Right kidney (tissue), 1 donor: ENCODE measurements at regions not wholly inside any gene's neighbourhood (a gene's known extent, or its start where the extent isn't known, plus 50 kb on each side); places are given as distances from the start of the nearest gene placed in this dataset.

Source experiments
- DNase-seq: peaks from one replicate; pipeline ENCODE4 v3.0.0-alpha.2; 2016

DNA sequence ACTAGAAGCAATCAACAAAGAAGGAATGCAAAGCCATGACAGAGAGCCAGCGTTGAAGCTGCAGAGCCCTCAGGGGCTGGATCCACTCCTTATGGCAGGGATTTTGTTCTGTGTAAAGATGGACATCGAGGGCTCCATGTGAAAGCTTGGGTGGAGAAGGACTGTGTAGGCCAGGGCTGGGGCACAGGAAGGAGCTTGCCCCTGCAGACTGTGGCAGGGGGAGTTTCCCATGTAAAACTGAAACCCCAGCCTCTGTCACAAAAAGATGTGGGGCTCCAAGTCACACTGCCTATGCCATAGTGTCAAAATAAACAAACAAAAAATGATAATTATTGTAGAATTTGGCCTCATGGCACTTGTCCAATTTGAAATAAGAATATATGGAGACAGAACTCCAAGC, 408.7 kb upstream of the HS6ST1 start:
- DNase-seq, result no peak

DNA sequence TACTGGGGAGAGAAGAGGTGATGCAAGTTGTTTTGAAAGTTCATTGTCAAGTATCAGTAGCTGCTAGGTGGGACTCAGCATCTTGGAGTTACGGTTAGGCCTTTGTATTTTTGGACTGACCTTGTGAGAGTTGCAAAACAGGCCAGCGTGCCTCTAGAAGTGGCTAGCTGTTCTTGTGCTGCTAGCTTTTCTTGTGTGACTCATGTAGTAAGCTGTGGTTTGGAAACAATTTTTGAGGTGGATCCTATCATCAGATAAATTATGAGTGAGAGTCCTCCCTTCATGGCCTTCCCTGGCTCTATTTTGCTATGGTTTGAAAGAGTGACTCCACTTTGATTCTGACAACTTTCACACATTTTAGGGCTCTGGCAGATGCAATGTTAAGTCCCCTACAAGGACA, 409.2 kb upstream of the HS6ST1 start:
- DNase-seq, result no peak

DNA sequence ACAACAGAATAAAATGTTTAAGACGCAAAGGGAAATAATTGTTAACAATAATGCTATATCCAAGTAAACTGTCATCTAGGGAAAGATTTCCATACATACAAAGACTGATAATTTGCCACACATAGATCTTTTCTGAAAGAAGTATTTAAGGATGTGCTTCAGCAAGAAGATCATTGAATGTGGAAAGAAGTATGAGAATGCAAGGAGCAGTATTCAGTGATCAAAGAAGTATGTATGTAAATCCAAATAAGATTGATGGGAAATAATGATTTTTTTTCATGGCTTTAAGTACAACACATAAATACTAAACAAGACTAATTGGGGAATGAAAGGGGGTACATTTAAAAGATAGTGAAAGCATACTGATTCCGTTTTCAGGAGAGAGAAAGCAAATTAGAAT, 410.4 kb upstream of the HS6ST1 start:
- DNase-seq, result no peak

DNA sequence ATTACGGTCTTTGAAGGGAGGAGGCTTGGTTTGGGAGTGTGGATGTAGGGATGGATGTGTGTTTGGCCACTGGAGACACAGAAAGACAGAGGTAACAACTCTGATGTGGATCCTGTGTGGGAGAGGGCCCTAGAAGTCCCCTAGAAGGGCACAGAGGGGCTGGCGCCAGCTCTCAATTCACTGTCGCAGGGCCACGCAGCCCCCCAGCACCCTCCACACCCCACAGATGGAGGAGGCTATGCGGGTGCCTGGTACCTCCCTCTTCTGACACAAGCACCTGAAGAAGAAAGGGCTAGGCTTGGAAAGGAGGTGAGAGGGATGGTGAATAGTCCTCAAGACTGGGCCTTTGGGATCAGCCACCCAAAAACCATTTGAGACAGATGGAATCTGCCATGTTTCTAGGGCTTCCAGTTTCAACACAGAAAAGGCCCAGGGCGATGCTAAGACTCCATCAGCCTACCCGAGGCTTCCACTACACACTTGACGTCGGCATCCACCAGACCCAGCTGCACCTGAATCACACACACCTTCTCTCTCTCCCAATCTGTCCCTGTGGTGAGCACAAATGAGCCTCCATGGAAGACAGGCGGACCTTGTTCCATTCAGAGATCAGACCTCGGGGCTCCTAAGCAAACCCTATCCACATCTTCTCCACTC, 413.5 kb upstream of the HS6ST1 start:
- DNase-seq, result no peak

DNA sequence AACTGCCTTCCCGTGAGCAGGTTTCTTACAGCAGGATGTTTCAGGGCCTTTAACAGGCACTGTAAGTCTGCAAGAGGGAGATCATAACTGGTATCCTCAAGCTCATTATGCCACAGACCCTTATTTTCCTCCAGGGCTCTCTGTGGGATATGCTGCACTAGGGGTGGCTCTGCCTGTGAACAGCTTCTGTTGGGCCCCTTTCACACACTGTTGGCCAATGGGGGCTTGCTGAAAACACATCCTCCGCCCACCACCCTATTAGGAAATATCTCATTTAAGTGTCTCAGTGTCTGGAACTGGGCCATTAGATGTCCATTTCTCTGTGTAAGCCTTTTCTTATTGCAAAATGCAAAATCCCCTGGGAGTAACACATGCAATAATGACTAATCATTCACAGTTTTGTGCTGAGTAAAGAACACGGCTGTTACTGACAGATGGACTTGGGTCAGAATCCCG, 414.3 kb upstream of the HS6ST1 start:
- DNase-seq, result no peak

DNA sequence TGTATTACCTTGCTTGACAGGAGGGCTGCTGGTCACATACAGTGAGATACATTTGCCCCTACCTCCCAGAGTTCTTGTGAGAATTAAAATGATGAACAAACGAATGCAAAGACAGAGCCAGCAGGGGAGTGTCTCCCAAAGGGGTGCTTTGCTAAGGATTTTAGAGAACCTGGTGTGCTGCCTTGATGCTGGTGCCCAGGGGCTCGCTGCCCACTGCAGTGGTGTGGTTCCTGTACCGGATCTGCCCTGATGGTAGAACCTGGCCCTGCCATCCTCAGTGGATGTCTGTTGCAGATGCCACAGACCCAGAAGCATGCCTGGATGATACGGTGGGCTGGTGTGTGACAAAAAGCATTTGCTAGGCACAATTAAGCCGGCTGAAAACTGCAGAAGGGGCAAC, 414.8 kb upstream of the HS6ST1 start:
- DNase-seq, result no peak

DNA sequence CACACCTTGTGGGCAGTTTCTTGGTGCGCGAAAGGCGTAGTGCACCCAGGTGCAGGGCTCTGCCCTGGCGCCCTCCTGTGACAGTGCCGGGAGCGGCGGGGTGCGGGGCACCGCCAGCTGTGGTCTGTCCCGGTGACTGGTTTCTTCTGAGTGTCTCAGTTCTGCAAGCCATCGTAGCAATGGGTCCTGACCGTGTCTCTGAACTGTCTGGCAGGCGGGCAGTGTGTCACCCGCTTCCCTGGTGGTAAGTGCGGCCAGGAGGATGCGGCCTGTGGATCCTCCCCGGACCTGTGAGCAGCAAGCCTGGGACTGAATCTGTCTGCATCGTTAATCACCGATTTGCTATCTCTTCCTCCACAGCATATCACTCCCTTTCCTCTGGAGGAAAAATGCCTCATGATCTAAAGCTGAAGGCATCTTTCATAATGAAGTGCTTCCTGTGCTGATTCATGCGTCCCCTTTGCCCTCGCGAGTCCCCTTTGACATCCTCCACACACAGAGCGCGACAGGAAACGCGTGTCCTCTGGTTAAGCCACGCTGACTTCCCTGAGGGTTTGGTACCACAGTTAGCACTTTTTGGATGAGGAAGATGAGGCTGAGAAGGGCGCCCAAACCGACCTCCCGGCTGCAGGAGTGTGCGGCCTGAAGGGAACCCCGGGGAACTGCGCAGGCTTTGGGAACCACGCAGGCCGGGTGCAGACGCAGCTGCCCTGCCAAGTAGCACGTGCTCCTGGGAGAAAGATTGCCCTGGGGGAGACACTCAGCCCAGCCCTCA, 416.0 kb upstream of the HS6ST1 start:
- no peak for DNase-seq

DNA sequence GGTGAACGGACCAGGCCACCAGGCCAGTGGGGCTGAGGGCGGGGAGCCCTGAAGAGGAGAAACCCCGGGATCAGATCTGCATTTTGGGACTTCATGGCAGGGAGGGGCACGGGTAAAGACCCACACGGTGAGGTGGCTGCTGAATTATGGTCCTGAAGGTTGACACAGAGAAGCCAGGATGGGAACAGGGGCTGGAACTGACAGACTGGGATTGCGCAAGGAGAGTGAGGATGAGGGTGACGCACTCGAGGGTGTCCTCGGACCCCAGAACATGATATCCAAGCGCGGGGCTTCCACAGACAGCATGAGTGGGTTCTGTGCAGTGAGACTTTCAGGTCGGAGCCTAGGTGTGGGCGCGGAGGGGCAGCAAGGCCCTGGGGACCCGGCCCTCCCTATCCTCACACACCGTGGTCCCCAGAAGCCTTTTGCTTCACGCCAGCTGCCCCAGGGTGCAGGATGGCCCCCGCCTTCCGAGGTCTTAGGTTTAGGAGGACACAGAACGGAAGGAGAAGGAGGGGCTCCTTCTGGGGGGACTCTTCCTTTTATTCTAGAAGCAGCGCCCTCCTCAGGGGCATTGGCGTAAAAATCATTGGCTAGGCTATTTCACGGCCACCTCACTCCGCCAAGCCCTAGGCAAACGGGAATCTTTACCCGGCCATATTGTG, 416.8 kb upstream of the HS6ST1 start:
- no peak for DNase-seq

DNA sequence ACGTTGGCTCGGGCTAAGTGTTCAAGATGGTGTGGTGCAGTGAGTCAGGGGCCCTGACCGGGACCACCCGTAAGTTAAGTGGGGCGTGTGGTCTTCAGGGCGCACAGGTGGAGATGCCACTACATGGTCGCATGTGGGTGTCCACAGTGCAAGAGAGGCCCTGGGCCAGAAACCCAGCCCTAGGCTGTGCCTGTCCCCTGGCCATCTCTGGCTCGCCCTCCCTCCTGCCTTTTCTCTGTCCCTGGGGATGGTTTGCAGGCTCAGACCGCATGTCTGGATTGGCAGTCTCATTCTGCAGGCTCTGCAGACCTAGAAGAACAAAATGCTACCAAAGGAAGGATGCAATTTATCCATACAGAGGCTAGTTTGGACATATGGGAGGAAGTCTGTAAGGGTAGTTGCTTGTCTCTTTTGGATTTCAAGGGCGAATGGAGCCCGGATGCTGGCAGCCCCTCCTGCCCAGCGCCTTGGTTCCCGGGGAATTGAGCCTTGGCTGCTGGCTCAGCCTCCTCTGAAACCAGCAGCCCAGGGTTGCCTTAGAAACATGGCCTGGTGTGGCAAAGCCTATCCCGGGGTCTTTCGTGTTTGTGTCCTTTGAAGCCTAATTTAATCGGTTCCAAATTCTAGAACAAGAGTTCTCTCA, 417.5 kb upstream of the HS6ST1 start:
- no peak for DNase-seq

DNA sequence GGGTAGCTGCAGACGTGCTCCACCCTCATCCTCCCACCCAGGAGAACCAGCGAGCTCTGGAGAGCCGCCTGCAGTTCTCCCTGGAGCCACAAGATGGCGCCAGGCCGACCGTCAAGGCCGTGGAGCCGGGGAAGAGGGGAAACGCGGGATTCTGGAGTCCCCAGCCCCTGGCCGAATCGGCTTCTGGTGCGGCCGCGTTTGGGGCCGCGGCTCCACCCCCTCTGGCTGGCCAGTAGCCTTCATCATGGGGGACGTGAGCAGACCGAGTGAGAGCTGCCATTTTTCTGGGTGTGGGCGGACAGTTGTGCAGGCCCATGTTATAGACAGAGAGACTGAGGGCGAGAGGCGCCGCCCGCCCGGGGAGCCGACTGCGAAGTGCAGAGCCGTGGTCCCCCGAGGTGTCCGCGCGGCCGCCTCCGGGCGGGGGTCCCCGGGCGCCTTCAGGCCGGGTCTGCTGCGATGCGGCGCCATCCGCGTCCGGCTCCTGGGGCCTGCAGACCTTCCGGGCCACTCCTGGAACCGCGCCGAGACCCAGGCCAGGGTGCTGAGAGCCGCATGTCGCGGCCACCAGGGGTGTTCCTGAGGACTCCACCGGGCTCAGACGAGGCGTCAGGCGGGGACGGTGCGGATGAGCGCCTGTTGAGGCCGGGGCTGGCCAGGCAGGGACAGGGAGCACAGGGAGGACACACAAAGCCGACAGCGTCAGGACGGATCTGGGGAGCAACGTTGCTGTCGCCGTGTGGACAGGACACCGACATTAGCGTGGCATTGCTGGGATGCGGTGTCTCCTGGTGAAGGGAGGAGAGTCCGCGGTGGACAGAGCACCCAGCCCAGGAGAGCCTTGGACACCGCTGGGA, 418.2 kb upstream of the HS6ST1 start:
- DNase-seq, result peak; percentile 85

DNA sequence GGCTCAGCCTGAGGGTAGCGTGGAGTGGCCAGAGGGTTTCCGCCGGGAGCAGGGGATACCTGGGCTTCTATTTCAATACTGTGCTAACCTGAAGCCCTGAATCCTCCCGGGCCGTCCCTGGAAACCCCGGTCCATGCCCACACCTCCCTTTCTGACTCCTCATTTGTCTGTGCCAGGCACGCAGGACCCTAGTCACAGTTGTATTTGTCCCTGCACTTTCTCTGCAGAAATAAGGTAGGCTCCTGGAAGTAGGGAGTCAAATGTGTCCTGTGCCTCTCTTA, 418.8 kb upstream of the HS6ST1 start:
- DNase-seq, result no peak

DNA sequence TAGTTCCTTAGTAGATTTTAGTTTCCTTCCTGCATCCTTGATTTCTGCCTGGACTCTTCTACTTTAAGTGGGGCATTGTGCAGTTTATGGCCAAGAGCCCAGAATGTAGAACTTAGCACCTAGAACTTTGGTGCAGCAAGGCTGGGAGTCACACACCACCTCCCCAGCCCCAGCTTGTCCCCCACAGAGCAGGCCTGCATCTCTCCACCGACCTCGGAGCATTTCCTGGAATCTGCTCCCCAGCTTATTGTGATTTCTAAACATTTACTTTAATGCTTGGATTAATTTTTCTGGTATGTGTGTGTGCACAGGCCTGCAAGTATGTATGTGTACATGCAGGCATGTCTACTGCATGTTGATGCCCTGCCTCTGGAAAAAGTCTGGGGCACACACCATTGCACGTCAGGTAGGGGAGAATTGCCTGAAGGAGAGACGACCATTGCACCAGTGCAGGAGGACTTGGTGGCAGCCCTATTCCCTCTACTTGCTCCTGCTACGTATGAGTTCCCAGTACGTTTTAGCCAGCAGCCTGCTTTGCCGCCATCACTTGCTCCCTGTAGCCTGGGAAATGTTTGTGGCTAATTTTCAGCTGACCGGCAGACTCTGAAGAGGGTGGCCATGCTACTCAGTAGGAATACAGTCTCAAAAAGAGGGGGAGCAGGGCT, 419.9 kb upstream of the HS6ST1 start:
- DNase-seq, result no peak

DNA sequence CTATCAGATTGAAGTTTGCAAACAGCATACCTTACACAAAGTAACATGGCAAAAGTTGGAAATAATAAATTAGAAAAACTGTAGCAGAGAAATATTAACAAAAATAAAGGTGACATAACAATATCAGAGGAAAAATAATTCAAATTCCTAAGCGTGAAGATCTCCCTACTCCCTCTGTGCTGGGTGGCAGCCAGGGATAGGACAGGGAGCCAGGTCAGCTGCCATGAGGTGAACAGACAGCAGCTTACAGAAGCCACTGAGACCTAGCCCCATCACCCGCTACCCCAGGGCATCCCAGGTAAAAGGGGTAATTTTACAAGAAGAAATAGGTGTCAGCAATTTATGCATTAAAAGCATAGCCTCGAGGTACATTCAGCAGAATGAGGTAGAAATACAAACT, 423.8 kb upstream of the HS6ST1 start:
- no peak for DNase-seq

DNA sequence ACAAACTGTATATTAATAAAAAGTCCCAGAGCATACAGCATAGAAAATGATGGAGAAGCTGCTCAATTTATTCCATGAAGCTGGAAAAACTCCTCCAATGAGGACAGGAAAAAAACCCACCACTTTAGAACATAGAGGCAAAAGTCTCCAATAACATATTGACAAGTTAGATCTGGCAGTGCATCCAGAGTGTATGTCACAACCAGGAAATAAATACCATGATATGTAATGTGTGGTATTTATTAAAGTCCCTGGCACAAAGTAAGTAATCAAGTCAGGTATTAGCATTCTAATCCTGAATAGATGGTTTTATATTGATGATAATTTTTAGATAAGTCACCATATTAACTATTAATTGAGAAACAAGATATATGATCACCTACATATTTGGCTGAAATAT, 427.3 kb upstream of the HS6ST1 start:
- DNase-seq, result no peak

DNA sequence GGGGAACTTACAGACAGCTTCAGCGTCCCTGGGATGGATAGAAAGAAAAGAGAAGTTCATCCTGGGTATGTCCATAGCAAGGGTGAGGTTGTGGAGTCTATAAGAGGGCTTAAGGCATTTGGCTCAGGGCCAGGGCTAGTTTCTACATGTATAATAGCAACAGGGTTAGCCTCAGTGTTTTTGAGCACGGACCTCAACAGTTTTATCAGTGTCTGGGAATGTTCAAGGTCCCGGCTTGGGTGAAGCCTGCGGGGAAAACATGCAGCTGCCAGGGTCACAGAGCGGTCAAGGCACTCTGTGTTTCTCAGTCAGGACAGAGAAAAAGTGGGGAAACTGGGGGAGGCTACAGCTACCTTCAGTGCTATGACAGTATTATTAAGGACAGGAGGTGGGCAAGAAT, 427.7 kb upstream of the HS6ST1 start:
- no peak for DNase-seq

DNA sequence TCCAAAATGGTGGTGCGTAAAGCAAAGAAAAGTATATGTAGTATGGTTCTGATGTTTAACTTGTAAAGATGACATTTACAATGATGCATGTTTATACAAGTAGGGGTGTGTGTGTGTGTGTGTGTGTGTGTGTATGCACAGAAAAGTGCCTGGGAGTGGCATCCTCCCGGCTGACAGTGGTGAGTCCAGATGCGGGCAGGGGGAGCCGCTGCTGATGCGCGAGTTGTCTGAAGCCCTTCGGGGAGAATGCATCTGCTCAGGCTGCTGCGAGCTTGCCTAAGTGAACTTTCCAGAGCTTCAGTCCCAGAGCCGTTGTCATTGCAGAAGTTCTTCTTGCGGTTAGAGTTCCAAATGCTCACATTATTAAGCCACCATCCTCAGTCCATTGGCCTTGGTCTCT, 429.7 kb upstream of the HS6ST1 start:
- no peak for DNase-seq

DNA sequence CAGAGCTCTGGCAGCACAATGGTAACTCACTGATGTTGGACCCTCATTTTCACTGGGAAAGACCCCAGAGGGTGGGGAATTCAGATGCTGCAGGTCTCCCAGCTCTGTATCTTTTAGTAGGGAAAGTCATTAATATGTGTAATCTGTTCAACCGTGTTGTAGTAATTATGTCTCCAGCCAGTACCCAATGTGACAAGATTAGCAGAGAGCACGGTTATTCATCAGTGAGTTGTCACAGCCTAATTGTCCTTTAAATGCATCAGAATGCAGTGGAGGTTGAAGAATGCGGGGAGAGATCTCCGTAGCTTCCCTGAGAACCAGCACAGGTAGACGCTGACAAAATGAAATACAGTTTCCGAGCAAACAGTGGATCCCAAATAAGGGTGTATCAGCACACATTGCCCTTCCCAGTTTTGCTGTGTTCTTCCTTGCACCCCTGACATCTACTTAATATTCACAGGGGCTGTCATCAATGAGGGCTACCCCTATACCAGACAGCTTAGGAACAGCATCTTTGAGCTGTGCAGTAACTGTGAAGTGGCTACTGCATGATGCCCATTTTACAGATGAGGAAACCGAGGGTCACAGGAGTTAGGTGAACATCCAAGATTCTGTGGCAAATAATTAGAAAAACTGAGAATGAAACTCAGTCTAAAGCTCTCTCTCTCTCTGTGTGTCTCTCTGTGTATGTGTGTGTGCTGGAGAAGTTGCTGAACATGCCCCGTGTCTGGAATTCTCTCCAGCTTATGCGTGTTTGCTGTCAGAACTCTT, 430.4 kb upstream of the HS6ST1 start:
- no peak for DNase-seq

DNA sequence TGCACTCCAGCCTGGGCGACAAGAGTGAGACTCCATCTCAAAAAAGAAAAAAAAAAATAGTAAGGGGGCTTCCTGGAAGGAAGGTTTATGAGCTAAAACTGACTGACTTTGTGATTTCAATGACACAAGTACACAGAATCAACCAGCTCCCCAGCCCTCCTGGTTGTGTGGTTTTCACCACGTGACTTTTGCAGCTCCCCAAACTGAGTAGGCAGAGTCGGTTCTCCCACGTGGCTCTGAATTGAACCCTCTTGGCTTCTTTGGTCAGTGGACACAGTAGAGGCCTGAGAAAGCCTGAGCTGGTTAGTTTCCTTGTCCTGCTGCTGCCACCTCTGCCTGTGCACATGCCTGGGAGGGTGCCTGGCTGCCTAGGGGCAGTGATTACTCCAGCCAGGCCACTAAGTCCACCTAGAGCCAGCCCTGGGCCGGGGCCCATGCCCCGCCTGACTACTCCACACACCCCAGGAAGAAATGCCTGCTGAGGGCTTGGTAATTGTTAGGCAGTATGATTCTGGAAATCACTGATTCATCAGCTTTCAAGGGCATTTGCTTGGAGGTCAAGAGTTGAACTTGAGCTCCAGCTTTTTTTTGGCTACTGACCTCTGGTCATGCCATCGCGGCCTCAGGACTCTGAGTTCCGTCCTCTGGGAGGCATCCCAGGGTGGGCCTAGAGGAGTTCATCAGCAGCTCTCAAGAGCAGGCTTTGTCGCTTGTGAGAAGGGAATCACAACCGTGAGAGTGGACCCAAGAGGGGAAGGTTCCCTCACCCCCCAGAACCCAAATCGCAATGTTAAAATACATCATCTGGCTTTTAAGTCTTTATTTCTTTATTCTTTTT, 431.9 kb upstream of the HS6ST1 start:
- no peak for DNase-seq

DNA sequence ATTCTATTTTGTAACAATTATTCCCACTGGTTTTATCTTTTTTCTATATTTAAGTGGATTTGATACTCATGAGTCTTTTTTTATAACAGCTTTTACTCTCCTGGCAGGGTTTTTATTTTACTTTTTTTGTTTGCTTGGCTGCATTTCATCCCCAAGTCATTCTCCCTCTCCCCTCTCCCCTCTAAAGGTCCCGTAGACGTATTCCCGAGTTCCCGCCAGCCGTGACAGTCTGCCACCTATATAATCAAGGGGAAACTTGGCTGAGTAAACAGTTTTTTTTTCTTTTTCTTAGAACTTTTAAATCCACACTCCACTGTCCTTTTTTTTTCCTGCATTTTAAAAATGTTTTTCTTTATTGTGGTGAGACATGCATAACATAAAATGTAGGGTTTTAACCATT, 433.1 kb upstream of the HS6ST1 start:
- no peak for DNase-seq

DNA sequence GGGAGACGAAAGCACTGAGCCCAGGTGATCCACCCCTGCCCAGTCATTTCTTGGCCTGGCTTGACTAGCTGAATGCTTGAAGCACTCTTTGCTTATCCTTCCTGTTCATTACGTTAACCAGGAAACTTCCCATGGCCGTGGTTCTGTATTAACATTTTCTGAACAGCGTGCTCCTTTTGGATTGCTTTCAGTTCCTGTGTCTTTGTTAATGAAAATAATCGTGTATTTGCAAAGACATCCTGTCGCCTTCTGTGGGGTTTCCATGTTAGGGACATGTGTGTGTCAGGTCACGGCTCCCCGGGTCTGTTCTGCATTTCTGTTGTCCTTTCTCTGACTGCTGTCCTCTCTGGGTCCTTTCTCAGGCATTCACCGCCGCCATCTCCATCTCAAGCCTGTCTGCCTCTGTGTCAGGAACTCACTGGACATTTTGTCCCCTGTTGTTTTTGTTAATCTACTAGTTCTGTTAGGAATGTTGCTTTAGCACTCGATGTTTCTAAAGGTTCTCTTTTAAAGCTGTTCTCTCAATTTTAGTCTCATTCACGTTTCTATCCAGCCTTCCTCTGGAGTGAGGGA, 434.1 kb upstream of the HS6ST1 start:
- no peak for DNase-seq
